Stimulated activated CD4-positive, alpha-beta T cell treated with anti-CD3 and anti-CD28 coated beads, Interleukin-1b, Interleukin-23, amount 100 ng/mL, for 4 hours (primary cell): ENCODE measurements at regions not wholly inside any gene's neighbourhood (a gene's known extent, or its start where the extent isn't known, plus 50 kb on each side); places are given as distances from the start of the nearest gene placed in this dataset.
"Not testable (repeated sequence)": the region's sequence is repeated elsewhere in the genome, so short reads cannot be mapped to it uniquely, and the experiment has no call there.

Experiments
- DNase-seq, 2 donors: peaks; one replicate each; pipeline ENCODE4 v3.0.0-alpha.2; 2020; ENCODE audit warnings: low read depth in 2 of 2

GRCh38 chr12:131597333-131597732, 113.6 kb upstream of the SFSWAP start:
- no peak for DNase-seq

DNA sequence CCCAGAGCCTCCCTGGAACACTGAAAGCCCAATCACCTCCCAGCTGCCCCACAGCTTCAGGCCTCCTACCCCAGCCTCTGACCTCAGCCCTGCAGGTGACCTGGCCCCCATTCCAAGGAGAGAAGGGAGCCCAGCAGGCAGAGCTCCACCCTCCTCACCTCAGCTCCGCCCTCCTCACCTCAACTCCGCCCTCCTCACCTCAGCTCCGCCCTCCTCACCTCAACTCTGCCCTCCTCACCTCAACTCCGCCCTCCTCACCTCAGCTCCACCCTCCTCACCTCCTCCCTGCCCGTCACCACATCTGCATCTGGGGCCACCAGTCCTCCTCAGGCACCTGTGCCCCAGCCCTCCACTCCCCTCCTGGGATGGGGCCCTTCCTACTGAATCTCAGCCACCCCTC, 112.2 kb upstream of the SFSWAP start:
- no peak for DNase-seq

DNA sequence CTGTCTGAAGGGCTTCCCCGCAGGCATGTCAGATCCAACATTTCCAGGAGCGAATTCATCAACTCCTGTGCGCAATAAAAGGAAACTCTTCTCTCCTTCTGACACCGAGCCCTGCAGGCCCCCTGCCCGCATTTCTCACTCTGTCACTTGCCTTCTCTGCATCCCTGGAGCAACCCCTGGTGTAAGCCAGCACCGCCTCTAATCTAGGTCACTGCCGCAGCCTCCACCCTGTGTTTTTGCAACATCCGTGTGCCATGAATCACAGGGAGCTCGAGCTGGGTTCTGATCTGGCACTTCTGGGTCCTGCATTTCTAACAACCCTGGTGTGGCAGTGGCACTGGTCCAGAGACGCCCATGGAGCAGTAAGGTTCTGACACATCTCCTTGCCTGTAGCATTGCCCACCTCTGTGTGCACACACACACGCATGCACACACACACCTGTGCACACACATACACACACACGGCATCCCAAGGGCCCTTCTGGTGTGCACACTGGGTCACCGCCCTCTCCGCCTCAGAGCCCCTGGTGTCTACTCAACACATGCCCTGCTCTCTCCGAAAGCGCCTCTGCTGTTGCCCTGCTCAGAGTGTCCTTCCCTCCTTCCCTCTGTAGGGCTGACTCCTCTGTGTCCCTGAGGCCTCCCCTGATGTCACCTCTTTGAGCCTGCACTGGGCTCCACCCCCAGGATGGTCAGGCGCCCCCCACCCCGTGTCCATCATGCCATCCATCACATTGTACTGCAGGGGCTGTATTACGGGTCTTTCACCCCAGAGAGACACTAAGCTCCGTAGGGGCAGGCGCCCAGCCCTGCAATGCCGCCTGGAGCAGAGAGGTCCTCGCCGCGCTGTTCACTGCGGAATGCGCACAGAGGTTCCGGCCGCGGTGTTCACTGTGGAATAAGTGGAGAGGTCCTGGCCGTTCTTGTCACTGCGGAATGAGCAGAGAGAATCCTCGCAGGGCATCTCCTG, 111.4 kb upstream of the SFSWAP start:
- no peak for DNase-seq

DNA sequence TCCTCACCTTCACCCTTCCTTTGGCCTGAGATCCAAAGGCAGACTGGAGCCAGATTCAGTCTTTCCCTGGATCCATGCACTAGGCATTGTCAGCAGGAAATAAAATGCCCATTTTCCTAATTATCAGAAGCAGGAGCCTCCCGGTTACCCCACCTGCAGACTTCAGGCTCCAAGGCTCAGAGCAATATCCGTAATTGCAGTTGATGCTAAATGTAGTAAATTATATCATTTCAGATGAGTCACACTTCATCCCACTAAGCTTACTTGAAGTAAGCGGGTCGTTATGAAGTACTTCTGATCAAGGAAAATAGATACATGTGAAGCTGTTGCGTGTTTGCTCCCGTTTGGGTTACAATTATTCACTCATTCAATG, 110.7 kb upstream of the SFSWAP start:
- DNase-seq, result no peak

DNA sequence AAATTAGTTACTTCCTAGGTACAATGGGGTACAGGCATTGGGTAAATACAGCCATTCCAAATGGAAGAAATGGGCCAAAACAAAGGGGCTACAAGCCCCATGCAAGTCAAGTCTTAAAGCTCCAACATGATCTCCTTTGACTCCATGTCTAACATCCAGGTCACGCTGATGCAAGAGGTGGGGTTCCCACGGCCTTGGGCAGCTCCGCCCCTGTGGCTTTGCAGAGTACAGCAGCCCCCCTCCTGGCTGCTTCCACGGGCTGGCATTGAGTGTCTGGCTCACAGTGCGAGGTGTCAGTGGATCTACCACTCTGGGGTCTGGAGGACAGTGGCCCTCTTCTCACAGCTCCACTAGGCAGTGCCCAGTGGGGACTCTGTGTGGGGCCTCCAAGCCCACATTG, 109.4 kb upstream of the SFSWAP start:
- DNase-seq, result not testable (repeated sequence)

DNA sequence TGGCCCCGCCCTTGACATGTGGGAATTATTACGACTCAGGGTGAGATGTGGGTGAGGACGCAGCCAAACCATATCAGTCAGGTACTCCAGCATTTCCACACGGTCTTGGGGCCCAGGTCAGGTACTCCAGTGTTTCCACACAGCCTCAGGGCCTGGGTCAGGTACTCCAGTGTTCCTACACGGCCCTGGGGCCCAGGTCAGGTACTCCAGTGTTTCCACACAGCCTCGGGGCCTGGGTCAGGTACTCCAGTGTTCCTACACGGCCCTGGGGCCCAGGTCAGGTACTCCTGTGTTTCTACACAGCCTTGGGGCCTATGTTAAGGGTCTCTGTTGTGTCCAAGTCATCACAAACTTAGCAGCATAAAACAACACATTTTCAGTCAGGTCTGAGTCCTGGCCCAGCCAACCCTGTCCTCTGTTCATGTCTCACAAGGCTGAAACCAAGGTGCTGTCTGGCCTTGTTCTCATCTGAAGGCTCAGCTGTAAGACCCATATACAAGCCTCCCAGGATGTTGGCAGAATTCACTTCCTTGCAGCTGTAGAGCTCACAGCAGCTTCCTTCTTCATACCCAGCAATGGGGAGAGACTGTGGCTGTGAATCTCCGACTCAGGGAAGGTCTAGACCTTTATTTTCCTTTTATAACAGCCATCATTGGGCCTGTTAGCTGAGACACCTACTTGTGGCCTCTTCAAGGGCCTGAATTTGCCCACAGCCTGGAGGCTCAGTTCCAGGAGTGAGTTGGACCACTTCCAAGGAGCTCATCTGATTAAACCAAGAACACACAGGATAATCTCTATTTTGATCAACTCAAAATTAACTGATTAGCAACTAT, 107.6 kb upstream of the SFSWAP start:
- no peak for DNase-seq

GRCh38 chr12:131603939-131604795, 106.7 kb upstream of the SFSWAP start:
- peak in 1 of 2 donors; percentile 23 for DNase-seq

DNA sequence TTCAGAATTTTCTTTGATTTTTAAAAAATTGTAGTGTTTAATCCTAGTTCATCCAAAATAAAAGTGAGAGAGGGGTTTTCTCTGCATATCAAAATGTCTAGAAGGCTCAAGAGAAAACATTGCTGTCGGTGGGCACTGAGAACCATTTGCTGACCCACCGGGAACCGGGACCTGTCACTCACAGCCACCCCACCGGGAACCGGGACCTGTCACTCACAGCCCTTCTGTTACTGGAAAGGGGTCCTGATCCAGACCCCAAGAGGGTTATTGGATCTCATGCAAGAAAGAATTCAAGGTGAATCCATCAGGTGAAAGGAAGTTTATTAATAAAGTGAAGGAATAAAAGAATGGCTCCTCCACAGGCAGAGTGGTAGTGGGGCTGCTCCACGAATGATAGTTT, 106.0 kb upstream of the SFSWAP start:
- DNase-seq, result no peak

DNA sequence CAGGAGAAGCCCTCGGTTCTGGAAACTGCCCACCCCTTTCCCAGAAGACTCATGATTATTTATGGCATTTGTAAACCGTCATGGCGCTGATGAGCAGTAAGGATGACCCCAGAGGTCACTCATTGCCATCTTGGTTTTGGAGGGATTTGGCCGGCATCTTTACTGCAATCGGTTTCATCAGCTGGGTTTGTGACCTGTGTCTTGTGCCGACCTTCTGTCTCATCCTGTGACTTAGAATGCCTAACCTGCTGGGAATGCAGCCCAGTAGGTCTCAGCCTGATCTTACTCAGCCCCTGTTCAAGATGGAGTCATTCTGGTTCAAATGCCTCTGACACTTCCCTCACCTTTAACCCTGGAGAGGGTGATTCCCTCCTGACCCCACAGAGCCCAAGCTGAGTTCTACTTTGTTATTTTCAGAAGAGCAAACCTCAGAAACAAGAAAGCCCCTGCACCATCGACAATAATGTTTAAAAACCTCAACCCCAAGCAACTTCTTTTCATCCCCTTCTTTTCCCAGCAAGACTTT, 105.5 kb upstream of the SFSWAP start:
- DNase-seq, result no peak

GRCh38 chr12:131606218-131606901, 104.5 kb upstream of the SFSWAP start:
- DNase-seq, result no peak

DNA sequence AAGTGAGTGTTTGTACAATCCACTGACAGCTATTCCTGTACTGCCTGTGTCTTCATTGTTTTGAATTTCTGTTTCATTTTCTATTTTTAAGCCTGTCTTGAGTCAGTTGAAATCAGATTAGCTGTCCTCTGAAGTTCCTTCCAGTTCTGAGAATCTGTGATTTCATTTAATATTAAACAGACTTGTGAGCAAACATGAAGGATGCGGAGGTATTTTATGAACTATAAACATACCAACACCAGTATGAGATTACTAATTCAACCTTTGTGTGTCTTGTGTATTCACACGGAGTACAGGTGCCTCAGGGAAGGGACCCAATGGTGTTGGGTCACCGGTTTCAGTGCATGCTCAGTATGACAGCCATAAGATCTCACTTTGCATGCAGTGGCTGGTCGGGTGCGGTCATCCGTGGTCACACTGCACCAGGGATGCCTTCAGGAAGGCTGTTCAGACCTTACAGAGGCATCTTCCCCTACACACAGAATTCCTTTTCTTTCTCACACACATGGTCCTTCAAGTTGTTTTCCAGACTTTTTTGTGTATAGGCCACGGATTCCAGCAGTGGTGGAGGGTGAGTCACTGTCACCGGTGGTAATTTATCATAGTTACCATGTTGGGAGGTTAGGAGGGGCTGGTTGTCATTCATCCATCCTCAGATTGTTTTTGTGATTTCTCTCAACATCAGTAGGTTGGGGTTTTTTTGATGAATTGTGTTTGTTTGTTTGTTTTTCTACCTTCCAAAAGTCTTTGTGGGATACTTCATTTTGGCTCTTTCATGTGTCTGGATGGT, 103.0 kb upstream of the SFSWAP start:
- DNase-seq, result no peak

- DNase-seq, result peak; percentile 53 to 58
Measured at GRCh38 chr12:131608740-131609690, 101.9 kb upstream of the SFSWAP start.

DNA sequence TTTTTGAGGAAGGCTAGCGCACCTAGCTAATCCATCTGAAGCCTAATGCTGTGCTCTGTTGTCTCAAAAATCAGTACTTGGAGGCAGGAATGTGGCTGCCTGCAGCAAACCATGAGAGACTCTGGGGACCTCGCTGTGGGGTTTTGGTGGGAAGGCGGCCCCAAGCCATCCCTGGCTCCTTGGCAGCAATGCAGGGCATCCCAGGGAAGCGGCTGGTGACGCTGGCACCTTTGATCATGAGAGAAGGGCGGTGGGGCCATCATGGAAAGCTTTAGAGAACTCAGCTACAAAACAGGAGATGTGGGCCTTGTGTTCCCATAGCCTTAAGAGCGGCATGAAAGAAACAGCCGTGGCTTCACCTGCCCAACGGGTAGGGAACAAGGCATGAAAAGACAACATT, 101.1 kb upstream of the SFSWAP start:
- DNase-seq, result no peak

DNA sequence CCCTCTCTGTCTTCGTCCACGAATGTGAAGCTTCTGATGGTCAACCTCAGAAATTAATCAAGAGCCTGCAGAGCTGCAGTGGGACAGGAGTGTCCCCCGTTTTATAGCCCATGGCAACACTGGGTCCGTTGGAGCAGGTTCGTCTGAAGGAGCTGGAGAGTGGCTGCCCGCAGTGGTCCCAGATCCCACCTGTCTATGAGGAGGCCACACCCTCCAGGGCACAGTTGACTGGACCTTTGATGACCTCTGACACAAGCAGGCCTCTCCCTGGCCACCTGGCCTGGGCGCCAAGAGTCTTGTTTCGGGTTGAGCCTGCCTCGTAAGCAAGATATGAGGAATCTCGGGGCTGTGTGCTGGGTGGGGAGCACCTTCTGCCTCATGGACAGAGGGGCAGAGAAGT, 100.7 kb upstream of the SFSWAP start:
- DNase-seq, result no peak

- no peak for DNase-seq
Measured at GRCh38 chr12:131610891-131611290, 100.0 kb upstream of the SFSWAP start.

DNA sequence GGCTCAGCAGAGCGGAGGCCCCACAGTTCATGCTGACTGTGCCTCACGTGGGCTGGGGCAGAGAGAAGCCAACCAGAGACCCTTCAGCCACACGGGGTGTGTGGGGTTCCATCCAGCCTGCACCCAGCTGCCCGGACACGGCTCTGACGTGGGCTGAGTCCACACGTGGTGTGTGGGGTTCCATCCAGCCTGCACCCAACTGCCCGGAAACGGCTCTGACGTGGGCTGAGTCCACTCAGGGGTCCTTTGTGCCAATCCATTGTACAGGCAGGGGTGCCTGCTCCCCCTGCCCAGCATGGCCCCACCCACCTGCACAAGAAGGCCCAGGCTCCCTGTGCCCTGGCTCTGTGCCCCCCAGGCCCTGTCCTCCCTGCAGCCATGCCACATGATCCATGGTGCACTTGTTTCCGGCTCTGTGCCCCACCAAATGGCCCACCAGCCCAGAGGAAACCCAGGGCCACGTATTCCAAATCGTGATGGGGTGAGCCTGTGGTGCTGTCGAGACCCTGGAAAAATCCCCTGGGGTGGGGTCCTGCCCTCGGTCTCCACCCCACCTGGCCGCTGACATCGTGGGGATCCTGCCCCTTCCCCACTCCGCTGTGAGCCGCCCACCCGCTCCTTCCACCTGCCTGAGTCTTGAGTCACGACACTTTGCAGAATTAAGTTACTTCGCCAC, 99.3 kb upstream of the SFSWAP start:
- DNase-seq, result no peak

- no peak for DNase-seq
Measured at GRCh38 chr12:131612092-131612755, 98.7 kb upstream of the SFSWAP start.

- DNase-seq, result no peak
Measured at GRCh38 chr12:131613186-131613585, 97.7 kb upstream of the SFSWAP start.
